GM12878 (cell line): ENCODE measurements at regions not wholly inside any gene's neighbourhood (a gene's known extent, or its start where the extent isn't known, plus 50 kb on each side); places are given as distances from the start of the nearest gene placed in this dataset.

Experiments
- BRCA1 ChIP-seq: IDR thresholded peaks from 2 replicates; pipeline ENCODE4 v1.6.1; 2011; ENCODE audit warnings: low read depth, low read length, improper control_type of control experiment
- CTCF ChIP-seq, 3 experiments: IDR thresholded peaks in 2 of 3; conservative IDR thresholded peaks in 1 of 3; 2 replicates each; pipeline ENCODE4 v1.5.1; 2011; ENCODE audit warnings: low read depth in 3 of 3, low read length in 3 of 3, mild to moderate bottlenecking in 3 of 3, control low read depth in 2 of 3, moderate library complexity in 2 of 3, inconsistent platforms in 1 of 3, mixed read lengths in 1 of 3; ENCODE audit not compliant: control insufficient read depth in 2 of 3, insufficient read depth in 1 of 3; ENCODE audit errors: extremely low read depth in 1 of 3
- EZH2 ChIP-seq: IDR thresholded peaks from 2 replicates; pipeline ENCODE4 v1.6.1; 2012; ENCODE audit warnings: low read depth, mild to moderate bottlenecking, control low read depth, inconsistent platforms, low read length, borderline replicate concordance; ENCODE audit not compliant: control insufficient read depth
- IRF3 ChIP-seq: fragments of 450-650 bp; IDR thresholded peaks from 2 replicates; pipeline ENCODE4 v1.6.1; 2014; ENCODE audit warnings: mild to moderate bottlenecking
- NKRF ChIP-seq: fragments of 450-650 bp; conservative IDR thresholded peaks from 2 replicates; pipeline ENCODE4 v1.6.1; 2017; ENCODE audit warnings: mild to moderate bottlenecking, moderate library complexity
- POLR2A ChIP-seq: IDR thresholded peaks from 2 replicates; pipeline ENCODE4 v1.6.1; 2011; ENCODE audit warnings: low read depth, mild to moderate bottlenecking, low read length
- POLR2AphosphoS5 ChIP-seq: IDR thresholded peaks from 2 replicates; pipeline ENCODE4 v1.6.1; 2011; ENCODE audit warnings: mild to moderate bottlenecking, low read length, inconsistent platforms
- RAD21 ChIP-seq: IDR thresholded peaks from 2 replicates; pipeline ENCODE4 v1.6.1; 2011; ENCODE audit warnings: mild to moderate bottlenecking, low read depth, low read length, moderate library complexity; ENCODE audit not compliant: insufficient read depth
- RCOR1 ChIP-seq: conservative IDR thresholded peaks from 2 replicates; pipeline ENCODE4 v1.6.1; 2012; ENCODE audit warnings: low read depth, low read length, improper control_type of control experiment
- SP1 ChIP-seq: IDR thresholded peaks from one replicate; pipeline ENCODE4 v1.6.1; 2011; ENCODE audit warnings: low read depth, low read length
- TBL1XR1 ChIP-seq: IDR thresholded peaks from 2 replicates; pipeline ENCODE4 v1.6.1; 2012; ENCODE audit warnings: low read depth, low read length, improper control_type of control experiment
- TF ChIP-seq, protein P1 (sequence below): IDR thresholded peaks from 2 replicates; pipeline ENCODE4 v1.6.1; 2012; ENCODE audit warnings: low read depth, low read length, improper control_type of control experiment

- TF ChIP-seq CTCF (IDR thresholded peaks at IDR 0.05 in 2 of 3, conservative IDR thresholded peaks at IDR 0.05 in 1 of 3; ENCODE audit: control insufficient read depth in 2 of 3, extremely low read depth in 1 of 3, insufficient read depth in 1 of 3, low read depth in 3 of 3, low read length in 3 of 3) (no peak), POLR2AphosphoS5 (no peak), RAD21 (no peak), SP1 (no peak), IRF3 (no peak), EZH2 (no peak), TBL1XR1 (no peak), BRCA1 (no peak), RCOR1 (no peak), NKRF (no peak), POLR2A (no peak)
- TF ChIP-seq, protein P1, sequence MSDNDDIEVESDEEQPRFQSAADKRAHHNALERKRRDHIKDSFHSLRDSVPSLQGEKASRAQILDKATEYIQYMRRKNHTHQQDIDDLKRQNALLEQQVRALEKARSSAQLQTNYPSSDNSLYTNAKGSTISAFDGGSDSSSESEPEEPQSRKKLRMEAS: no peak
These were observed 312.4 kb upstream of the TBX3 start for GRCh38 chr12:114996382-114996781.
